Stimulated activated CD4-positive, alpha-beta T cell treated with anti-CD3 and anti-CD28 coated beads, Interleukin-15, amount 100 ng/mL, for 48 hours (primary cell): ENCODE measurements at regions not wholly inside any gene's neighbourhood (a gene's known extent, or its start where the extent isn't known, plus 50 kb on each side); places are given as distances from the start of the nearest gene placed in this dataset.
"Not testable (repeated sequence)": the region's sequence is repeated elsewhere in the genome, so short reads cannot be mapped to it uniquely, and the experiment has no call there.

Source experiments
- DNase-seq, 2 donors: peaks; one replicate each; pipeline ENCODE4 v3.0.0-alpha.2; 2020; ENCODE audit warnings: low read depth in 2 of 2

GRCh38 chr1:60813071-60813470 lies 269.3 kb upstream of the NFIA start:
- no peak for DNase-seq

- DNase-seq, result no peak
Observed at GRCh38 chr1:60809204-60809980, 273.0 kb upstream of the NFIA start.

DNA sequence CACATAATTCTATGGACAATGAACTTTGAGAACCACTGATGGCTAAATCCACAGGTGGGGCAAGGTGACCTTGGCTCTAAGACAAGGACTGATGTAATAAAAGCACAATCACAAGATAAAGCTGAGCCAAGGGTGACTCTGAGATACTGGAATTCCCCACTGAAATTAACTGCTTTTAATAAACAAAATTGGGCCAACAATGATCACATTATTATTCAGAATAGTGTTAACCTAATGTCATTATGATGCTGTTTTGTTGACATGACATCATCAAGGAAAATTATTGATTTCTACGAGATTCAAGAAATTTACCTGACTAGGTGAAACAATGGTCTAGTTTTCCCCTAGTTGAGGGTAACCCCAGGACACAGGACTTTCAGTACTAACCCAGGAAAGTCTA lies 273.7 kb upstream of the NFIA start:
- DNase-seq, result no peak

- no peak for DNase-seq
Observed at GRCh38 chr1:60802884-60803283, 279.5 kb upstream of the NFIA start.

DNA sequence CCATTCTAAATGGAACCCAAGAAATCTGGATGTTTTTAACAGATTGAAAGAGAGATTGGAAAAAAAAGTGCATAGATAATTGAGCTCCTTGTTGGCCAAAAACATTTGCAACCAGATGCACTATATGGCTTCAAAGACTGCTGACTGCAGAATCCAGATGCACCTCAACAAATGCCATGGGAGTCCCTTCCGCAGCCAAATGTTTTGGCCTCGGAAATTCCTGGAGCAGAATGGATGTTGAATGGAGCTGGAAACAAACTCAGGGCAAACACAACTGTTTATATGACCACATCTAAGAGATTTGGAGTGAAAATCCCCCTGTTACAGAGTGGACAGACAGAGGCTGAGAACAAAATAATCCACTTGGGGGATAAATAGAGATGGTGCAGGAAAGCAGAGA lies 285.0 kb upstream of the NFIA start:
- DNase-seq, result no peak

DNA sequence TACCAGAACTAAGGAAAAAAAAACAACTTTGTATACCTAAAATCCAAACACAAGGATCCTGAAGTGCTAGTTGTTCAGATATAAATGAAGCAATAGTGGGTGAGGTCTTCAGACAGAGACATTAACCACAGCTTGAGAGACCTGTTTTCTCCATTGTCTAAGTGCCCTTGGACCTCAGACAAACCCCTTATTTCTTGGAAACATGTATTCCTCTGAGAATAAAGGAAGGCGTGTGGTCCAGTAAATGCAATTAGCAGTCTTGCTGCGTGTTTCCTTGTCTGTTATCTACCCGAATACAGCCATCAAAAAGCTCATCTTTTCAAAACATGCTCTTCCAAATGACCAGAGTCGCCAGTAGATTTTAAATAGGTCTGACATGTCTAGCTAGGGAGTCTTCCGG lies 291.1 kb upstream of the NFIA start:
- DNase-seq, result no peak

GRCh38 chr1:60773099-60773498 lies 309.3 kb upstream of the NFIA start:
- DNase-seq, result not testable (repeated sequence)

- DNase-seq, result no peak
Observed at GRCh38 chr1:60769082-60769481, 313.3 kb upstream of the NFIA start.

DNA sequence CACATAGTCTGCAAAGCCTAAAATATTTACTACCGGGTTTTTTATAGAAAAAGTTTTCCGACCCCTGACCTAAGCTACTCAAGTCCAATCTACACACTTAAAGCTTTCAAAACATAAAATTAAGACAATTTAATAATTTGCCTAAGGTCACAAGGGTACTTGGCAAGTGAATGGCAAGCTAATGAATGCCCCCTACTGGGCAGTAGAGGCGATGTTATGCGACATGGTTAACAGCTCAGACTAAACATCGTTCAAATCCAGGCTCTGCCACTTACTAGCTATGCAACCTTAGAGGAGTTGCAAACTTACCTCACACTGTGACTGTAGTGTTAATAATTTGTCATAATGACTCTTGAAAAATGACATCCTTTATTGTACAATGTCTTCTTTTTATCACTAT lies 317.2 kb upstream of the NFIA start:
- DNase-seq, result no peak

DNA sequence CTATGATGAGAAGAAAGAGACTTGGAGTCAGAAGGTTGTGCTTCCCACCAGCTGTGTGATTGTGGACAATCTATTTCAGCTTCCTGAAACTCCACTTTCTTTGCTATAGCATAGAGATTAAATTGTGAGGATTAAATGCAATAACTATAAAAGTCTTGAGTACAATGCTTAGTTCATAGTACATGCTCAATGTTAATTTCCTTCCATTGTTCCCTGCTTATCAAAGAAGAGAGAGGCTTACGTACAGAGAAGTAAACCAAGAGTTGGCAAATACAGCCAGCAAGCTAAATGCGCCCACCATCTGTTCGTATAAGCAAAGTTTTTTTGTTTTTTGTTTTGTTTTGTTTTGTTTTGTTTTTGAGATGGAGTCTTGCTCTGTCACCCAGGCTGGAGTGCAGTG lies 317.9 kb upstream of the NFIA start:
- no peak for DNase-seq

DNA sequence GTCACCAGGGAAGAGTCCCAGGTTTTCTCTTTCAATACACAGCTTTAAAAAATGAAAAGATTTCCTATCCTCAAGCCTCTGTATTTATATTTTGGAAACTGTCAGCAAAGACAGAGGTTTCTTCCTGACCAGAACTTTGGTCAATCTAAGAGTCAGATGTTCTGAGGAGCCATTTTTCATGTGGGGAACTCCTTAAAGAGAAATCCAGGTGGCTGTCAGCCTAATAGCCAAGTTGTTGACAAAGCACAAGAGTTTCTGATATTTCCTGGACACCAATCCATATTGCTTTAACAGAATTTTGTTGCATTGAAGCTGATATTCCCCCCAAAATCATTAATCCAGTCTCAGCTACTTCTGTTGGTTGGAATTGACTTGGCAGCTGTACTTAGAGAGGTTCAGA lies 318.6 kb upstream of the NFIA start:
- DNase-seq, result no peak

DNA sequence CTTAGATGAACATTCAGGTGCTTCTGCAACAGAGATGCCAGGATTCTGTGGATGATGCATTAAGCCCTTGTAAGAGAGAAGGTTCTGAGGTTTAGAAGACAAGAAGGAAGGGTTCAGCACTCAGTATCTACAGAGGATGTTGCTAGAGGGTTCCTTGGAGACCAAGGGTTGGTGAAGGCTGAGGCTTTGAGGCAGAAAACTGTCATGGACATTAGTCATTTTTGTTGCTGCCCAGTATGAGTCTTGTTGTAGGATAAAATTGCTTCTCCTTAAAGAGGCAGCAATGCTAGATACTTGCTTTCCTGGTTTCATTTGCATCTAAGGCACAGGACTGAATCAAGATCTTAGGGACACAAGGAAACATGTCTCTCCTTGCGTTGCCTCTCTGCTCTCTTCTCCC lies 319.4 kb upstream of the NFIA start:
- no peak for DNase-seq

DNA sequence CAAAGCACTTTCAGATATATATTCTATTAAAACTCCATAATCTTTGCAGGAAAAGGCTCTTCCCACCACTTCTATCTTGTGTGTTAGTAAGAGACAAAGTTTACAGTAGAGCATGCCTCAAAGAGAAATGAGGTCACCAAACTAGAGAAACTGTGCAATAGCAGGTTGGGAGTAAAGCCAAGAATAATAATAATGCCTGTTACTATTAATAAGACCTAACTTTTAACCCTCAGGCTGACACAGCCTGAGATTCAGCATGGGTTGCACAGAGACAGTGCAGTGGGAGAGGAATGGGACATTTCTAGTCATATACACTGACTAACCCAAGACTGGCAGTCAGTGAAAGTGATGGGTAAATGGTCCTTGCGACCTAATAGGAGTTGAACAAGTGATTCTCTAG lies 320.2 kb upstream of the NFIA start:
- no peak for DNase-seq

- no peak for DNase-seq
Observed at GRCh38 chr1:60759291-60759690, 323.1 kb upstream of the NFIA start.

GRCh38 chr1:60757485-60757884 lies 324.9 kb upstream of the NFIA start:
- DNase-seq, result no peak

- DNase-seq, result no peak
Observed at GRCh38 chr1:60753036-60753900, 329.1 kb upstream of the NFIA start.

- no peak for DNase-seq
Observed at GRCh38 chr1:60751306-60751705, 331.1 kb upstream of the NFIA start.

DNA sequence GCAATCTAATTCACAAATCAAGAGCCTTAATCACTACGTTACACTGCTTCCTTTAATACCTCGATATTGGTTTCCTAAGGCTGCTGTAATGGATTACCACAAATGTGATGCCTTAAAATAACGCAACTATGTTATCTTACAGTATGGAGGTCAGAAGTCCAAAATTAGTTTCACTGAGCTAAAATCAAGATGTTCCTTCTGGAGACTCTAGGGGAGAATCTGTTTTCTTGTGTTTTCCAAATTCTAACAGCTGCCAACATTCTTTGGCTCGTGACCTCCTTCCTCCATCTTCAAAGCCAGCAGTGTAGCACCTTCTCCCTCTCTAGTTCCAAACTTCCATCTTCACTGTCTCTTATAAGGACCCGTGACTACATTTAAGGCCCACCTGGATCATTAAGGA lies 335.0 kb upstream of the NFIA start:
- no peak for DNase-seq

DNA sequence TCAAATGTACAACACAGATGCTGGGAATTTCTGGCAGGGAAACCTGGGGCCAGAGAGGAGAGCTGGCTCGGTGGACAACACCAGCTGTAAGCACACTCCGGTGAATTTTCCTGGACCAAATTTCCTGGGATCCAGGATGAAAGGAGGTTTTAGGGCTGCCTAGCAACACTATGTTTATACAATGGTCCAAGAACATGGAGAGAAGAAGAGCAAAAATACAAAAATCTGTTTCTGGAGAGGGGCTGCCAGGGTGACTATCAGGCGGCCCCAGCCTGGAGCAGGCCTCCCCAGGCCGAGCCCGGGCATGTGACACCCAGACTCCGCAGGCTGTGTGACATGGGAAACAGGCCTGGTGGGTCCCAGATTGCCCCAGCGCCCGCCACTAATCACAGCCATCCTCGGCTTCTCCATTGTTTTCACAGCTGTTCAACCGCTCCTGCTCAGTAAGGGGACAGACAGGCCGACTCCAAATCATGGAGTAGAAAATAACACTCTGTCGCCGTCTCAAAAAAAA lies 336.0 kb upstream of the NFIA start:
- DNase-seq, result no peak

GRCh38 chr1:60745484-60745883 lies 336.9 kb upstream of the NFIA start:
- DNase-seq, result no peak

DNA sequence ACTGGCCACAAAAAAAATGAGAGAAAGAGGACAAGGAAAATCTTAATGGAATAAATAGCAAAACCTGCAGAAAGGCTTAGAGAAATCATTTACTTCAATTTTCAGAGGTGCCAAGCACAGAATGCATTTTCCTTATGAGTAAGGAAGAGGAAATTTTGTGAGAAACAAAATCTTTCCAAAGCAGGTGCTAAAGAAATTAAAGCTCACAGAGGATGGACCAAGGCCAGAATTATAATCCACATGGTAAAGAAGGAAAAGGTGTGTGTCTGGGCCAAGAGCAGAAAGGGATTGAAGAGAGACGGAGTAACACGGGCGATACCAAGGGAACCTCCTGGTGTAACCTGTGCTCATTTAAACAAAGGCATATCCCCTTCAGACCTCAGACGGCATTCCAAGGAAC lies 340.0 kb upstream of the NFIA start:
- DNase-seq, result no peak

- DNase-seq, result no peak
Observed at GRCh38 chr1:60740154-60740553, 342.2 kb upstream of the NFIA start.

DNA sequence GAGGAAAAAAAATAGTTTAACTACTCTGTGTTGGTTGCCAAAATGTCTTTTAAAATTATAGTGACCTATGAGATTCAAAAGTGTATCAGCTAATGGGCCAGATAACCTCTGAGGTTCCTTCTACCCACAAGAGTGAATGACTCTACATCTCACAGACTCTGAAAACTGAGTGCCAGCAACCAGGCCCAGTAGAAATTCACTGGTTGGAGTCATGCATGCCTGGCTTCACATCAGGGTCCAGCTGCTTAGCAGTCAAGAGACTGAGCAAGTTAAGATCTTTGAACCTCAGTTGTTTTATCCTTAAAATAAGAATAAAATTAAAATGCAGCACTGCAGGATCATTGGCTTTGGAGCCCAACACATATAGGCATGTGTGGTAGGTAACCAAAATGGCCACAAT lies 342.6 kb upstream of the NFIA start:
- no peak for DNase-seq
